ENCODE measurements at regions not wholly inside any gene's neighbourhood (a gene's known extent, or its start where the extent isn't known, plus 50 kb on each side); places are given as distances from the start of the nearest gene placed in this dataset.

- no peak overlapping the region for H3K9ac ChIP-seq (replicated peaks in 1 of 4; ENCODE audit: extremely low read depth in 1 of 4, low read depth in 3 of 4, low read length in 3 of 4)
- H3K4ac ChIP-seq (replicated peaks; ENCODE audit: insufficient read length, low read depth, low read length) = no peak overlapping the region
- no peaks in the 10 kb centered on the region for H3K4me1 ChIP-seq (replicated peaks in 1 of 4; ENCODE audit: control insufficient read depth in 3 of 4, insufficient read depth in 4 of 4, low read length in 3 of 4)
- no peak overlapping the region for H3K56ac ChIP-seq (replicated peaks; ENCODE audit: insufficient read length, low read depth, low read length)
- H3K23me2 ChIP-seq (ENCODE audit: low read depth, low read length) = no peaks in the 10 kb centered on the region; the same call in 1 of the 2 replicates
- no peak overlapping the region for H3K14ac ChIP-seq (ENCODE audit: insufficient read length)
- ChIA-PET CTCF (ENCODE audit: partially characterized antibody) (interaction anchor here (0.9 to 1.3 kb wide), 2 partner anchors 22 to 81 kb away, joined by 4 to 5 read pairs; no protein-coding TSS in a partner anchor), POLR2A (ENCODE audit: partially characterized antibody) (no interaction called here)
- no peak overlapping the region for H2BK20ac ChIP-seq (ENCODE audit: low read length)
- H3K4me2 ChIP-seq (ENCODE audit: insufficient read depth in 1 of 2, low read depth in 2 of 2, low read length in 2 of 2) = no peak overlapping the region
- no peak overlapping the region for H2BK5ac ChIP-seq (ENCODE audit: low read depth, low read length)
- FAIRE-seq (no peak), DNase-seq (ENCODE audit: low read depth in 1 of 2, low spot score in 2 of 2) (no peak)
- no peaks in the 10 kb centered on the region for H4K20me1 ChIP-seq (replicated peaks in 1 of 2; ENCODE audit: control insufficient read depth in 1 of 2, insufficient read depth in 2 of 2, low read length in 2 of 2)
- no peaks in the 10 kb centered on the region for H3K27me3 ChIP-seq (replicated peaks in 1 of 4; ENCODE audit: control insufficient read depth in 3 of 4, extremely low read depth in 1 of 4, insufficient read depth in 3 of 4, low read length in 3 of 4)
- no peak overlapping the region for H3K23ac ChIP-seq (ENCODE audit: insufficient read length)
- no peak overlapping the region for H2BK15ac ChIP-seq (ENCODE audit: low read length)
- H2BK120ac ChIP-seq (replicated peaks; ENCODE audit: low read depth, low read length) = no peak overlapping the region
- H4K91ac ChIP-seq (replicated peaks; ENCODE audit: insufficient read length, low read length) = no peak overlapping the region
- no peak overlapping the region for H2AFZ ChIP-seq (ENCODE audit: low read length)
- H3K9me3 ChIP-seq (ENCODE audit: insufficient read depth in 2 of 2, low read depth in 1 of 2, low read length in 1 of 2) = no peaks in the 10 kb centered on the region
- H3K18ac ChIP-seq (ENCODE audit: extremely low read depth, low read length) = no peak overlapping the region
- H4K5ac ChIP-seq (ENCODE audit: insufficient read length, low read depth, low read length) = no peak overlapping the region
- TF ChIP-seq MAX (IDR thresholded peaks at IDR 0.05) (no peak), BRCA1 (IDR thresholded peaks at IDR 0.05; ENCODE audit: low read depth, low read length) (no peak), SP1 (IDR thresholded peaks at IDR 0.05; ENCODE audit: low read depth, low read length) (no peak), TBP (IDR thresholded peaks at IDR 0.05; ENCODE audit: low read depth, low read length) (no peak), SAP30 (IDR thresholded peaks at IDR 0.05; ENCODE audit: insufficient read depth, insufficient replicate concordance, low read length) (no peak)
- no peak overlapping the region for H2AK5ac ChIP-seq (ENCODE audit: low read depth, low read length)
- no peaks in the 10 kb centered on the region for H3K79me1 ChIP-seq (ENCODE audit: low read depth, low read length)
- no peak overlapping the region for H3K4me3 ChIP-seq (ENCODE audit: extremely low read depth in 1 of 4, insufficient read depth in 2 of 4, low read depth in 3 of 4, low read length in 4 of 4)
- no peak overlapping the region for H2BK12ac ChIP-seq (ENCODE audit: low read depth, low read length)
- H3K36me3 ChIP-seq (ENCODE audit: control insufficient read depth in 2 of 4, insufficient read depth in 4 of 4, low read length in 3 of 4) = no peaks in the 10 kb centered on the region
- no peak overlapping the region for H3K27ac ChIP-seq (ENCODE audit: low read depth, low read length)
- no peaks in the 10 kb centered on the region for H3K79me2 ChIP-seq (ENCODE audit: control insufficient read depth in 1 of 2, insufficient read depth in 2 of 2, low read length in 2 of 2)
- no peak overlapping the region for H4K8ac ChIP-seq (ENCODE audit: extremely low read depth, insufficient read depth, low read length)
These were observed 280.2 kb downstream of the PTGER3 start for GRCh38 chr1:70767377-70767776.
